Activated CD8-positive, alpha-beta T cell treated with anti-CD3 and anti-CD28 coated beads, Interleukin-2, amount 10 ng/mL, durations not matched to agents 7 days and 5 days (primary cell): ENCODE measurements at regions not wholly inside any gene's neighbourhood (a gene's known extent, or its start where the extent isn't known, plus 50 kb on each side); places are given as distances from the start of the nearest gene placed in this dataset.
"Not testable (repeated sequence)": the region's sequence is repeated elsewhere in the genome, so short reads cannot be mapped to it uniquely, and the experiment has no call there.

Experiments
- ATAC-seq: fragments of 150-1000 bp; cut with Tn5 transposase; one replicate; pipeline ENCODE4 v1.10.0; 2021; ENCODE audit warnings: moderate library complexity
- CTCF ChIA-PET: fragments of 350-600 bp; sonication (Branson Sonifier 250); formaldehyde crosslinking; loops from one replicate; lab custom pipeline; 2021; ENCODE audit warnings: antibody characterized with exemption; lab: Charles Lee
- POLR2A ChIA-PET: fragments of 350-600 bp; sonication (Branson Sonifier 250); formaldehyde crosslinking; loops from one replicate; lab custom pipeline; 2021; ENCODE audit warnings: antibody characterized with exemption; lab: Charles Lee
- DNase-seq: peaks from one replicate; pipeline ENCODE4 v3.0.0-alpha.2; 2020
- H3K27ac Mint-ChIP-seq: one replicate; pipeline ENCODE4 v1.8.0; 2021; ENCODE audit warnings: mild to moderate bottlenecking, mixed read lengths
- H3K27me3 Mint-ChIP-seq: one replicate; pipeline ENCODE4 v1.8.0; 2021; ENCODE audit warnings: low read depth, mixed read lengths
- H3K36me3 Mint-ChIP-seq: one replicate; pipeline ENCODE4 v1.8.0; 2021; ENCODE audit warnings: low read depth, mixed read lengths
- H3K4me1 Mint-ChIP-seq: one replicate; pipeline ENCODE4 v1.8.0; 2021; ENCODE audit warnings: low read depth, mixed read lengths
- H3K4me3 Mint-ChIP-seq: one replicate; pipeline ENCODE4 v1.8.0; 2021; ENCODE audit warnings: mild to moderate bottlenecking, mixed read lengths
- H3K9me3 Mint-ChIP-seq: one replicate; pipeline ENCODE4 v1.8.0; 2022; ENCODE audit warnings: mixed read lengths; ENCODE audit not compliant: insufficient read depth

DNA sequence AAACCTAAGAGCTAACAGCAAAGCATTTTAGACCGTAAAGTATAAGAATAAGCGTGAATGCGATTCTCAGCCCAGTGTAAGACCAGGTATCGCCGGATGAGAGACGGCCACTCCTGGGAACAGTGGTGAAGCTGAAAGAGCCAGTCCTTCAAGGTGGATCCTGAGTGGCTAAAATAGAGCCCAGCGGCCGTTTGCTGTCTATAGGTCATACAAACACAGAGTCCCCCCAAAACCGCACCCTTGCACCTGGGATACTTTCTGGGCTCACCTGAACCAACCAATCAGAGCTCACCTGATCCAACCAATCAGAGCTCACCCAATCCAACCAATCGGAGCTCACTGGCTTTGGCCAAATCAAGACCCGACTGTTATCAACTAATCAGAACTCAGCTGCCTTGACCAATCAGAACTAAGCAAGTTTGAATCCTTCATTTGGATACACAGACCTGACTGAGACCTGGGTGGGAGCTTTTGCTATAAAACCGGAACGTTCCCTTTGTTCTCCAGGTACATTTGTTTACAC is 248.2 kb downstream of the DLL1 start:
- ATAC-seq (no peak), DNase-seq (no peak)
- Mint-ChIP-seq H3K36me3 (no peaks in the 10 kb centered on the region), H3K9me3 (no peaks in the 10 kb centered on the region), H3K27ac (no peak overlapping the region), H3K4me3 (no peak overlapping the region), H3K4me1 (no peaks in the 10 kb centered on the region), H3K27me3 (peaks cover 18% of the 10 kb centered on the region)
- POLR2A ChIA-PET = no interaction called here
- CTCF ChIA-PET = no interaction called here

- Mint-ChIP-seq H3K36me3 (no peaks in the 10 kb centered on the region), H3K4me1 (no peaks in the 10 kb centered on the region), H3K27ac (no peak overlapping the region), H3K4me3 (no peak overlapping the region), H3K9me3 (no peaks in the 10 kb centered on the region), H3K27me3 (peaks cover 16% of the 10 kb centered on the region)
- ATAC-seq = no peak
- ChIA-PET CTCF (no interaction called here), POLR2A (no interaction called here)
- DNase-seq = no peak
Observed at GRCh38 chr6:170042123-170042522, 248.8 kb downstream of the DLL1 start.

DNA sequence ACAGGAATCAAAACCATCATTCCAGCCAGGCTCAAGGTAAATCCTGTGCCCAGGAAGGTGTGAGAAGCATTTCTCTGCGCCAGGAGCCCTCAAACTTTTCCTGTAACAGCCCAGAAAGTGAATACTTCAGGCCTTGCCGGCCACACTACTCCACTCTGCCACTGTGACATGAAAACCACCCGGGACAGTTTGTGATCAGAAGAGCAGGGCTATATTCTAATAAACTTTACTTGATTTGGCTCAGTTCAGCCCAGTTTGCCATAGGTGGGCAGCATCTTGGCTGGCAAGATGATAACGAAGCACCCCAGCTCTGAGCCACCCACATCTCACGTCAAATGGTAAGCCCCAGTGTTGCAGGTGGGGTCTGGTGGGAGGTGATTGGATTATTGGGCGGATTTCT is 249.4 kb downstream of the DLL1 start:
- CTCF ChIA-PET = no interaction called here
- ATAC-seq = no peak
- POLR2A ChIA-PET = no interaction called here
- H3K4me3 Mint-ChIP-seq = no peak overlapping the region
- no peaks in the 10 kb centered on the region for H3K36me3 Mint-ChIP-seq
- no peaks in the 10 kb centered on the region for H3K4me1 Mint-ChIP-seq
- no peaks in the 10 kb centered on the region for H3K9me3 Mint-ChIP-seq
- H3K27me3 Mint-ChIP-seq = peaks cover 13% of the 10 kb centered on the region
- no peak for DNase-seq
- no peak overlapping the region for H3K27ac Mint-ChIP-seq

DNA sequence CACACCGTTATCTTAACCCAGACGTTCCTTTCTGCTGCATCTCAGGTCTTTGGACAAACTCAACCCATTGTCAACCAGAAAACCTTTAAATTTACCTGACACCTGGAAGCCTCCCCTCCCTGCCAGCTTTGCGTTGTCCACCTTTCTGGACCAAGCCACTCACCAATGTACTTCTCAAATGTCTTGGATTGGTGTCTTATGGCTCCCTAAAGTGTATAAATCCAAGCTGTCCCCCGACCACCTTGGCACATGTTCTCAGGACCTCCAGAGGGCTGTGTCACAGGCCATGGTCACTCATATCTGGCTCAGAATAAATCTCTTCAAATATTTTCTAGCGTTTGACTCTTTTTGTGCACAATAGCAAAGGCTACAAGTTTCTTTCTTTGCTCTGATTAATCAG is 250.0 kb downstream of the DLL1 start:
- ATAC-seq (no peak), DNase-seq (no peak)
- CTCF ChIA-PET = no interaction called here
- Mint-ChIP-seq H3K27me3 (peaks cover 10% of the 10 kb centered on the region), H3K36me3 (no peaks in the 10 kb centered on the region), H3K27ac (no peak overlapping the region), H3K4me3 (no peak overlapping the region), H3K4me1 (no peaks in the 10 kb centered on the region), H3K9me3 (no peaks in the 10 kb centered on the region)
- POLR2A ChIA-PET = no interaction called here

- POLR2A ChIA-PET = no interaction called here
- no peak overlapping the region for H3K27ac Mint-ChIP-seq
- peaks cover 10% of the 10 kb centered on the region for H3K27me3 Mint-ChIP-seq
- no peaks in the 10 kb centered on the region for H3K9me3 Mint-ChIP-seq
- CTCF ChIA-PET = no interaction called here
- H3K4me1 Mint-ChIP-seq = no peaks in the 10 kb centered on the region
- H3K36me3 Mint-ChIP-seq = no peaks in the 10 kb centered on the region
- ATAC-seq (no peak), DNase-seq (no peak)
- no peak overlapping the region for H3K4me3 Mint-ChIP-seq
Observed at GRCh38 chr6:170040115-170040500, 250.8 kb downstream of the DLL1 start.

DNA sequence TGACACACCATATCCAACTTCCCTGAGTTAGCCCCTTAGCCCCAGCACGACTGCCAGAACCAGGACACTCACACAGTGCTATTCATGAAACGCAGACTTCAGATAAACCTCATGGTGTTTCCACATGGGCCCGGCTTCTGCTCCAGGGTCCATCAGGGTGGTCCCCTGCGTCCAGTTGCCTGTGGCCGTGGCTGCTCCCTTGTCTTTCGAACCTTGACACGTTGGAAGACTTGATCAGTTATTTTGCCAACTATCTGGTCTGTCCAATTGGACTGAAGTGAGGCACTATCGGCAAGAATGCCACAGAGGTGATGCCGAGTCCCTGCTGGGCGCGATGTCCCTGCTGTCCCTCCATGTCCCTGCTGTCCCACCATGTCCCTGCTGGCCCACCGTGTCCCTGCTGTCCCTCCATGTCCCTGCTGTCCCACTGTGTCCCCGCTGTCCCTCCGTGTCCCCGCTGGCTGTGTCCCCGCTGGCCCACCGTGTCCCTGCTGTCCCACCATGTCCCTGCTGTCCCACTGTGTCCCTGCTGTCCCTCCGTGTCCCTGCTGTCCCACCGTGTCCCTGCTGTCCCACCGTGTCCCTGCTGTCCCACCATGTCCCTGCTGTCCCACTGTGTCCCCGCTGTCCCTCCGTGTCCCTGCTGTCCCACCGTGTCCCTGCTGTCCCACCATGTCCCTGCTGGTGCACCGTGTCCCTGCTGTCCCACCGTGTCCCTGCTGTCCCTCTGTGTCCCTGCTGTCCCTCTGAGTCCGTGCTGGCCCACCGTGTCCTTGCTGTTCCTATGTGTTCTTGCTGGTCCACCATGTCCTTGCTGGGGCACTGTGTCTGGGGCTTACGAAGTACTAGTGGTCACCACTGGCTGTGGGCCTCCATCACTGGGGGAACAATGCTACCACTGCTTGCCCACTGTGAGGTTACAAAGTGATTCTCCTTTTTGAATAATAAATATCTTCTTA is 251.4 kb downstream of the DLL1 start:
- H3K27ac Mint-ChIP-seq = no peak overlapping the region
- peaks cover 10% of the 10 kb centered on the region for H3K27me3 Mint-ChIP-seq
- no peak overlapping the region for H3K4me3 Mint-ChIP-seq
- no peaks in the 10 kb centered on the region for H3K36me3 Mint-ChIP-seq
- H3K9me3 Mint-ChIP-seq = peaks cover under 1% of the 10 kb centered on the region
- POLR2A ChIA-PET = no interaction called here
- no peaks in the 10 kb centered on the region for H3K4me1 Mint-ChIP-seq
- DNase-seq = no peak
- no peak for ATAC-seq
- CTCF ChIA-PET = no interaction called here

- POLR2A ChIA-PET = no interaction called here
- Mint-ChIP-seq H3K4me1 (no peaks in the 10 kb centered on the region), H3K9me3 (peaks cover 5% of the 10 kb centered on the region), H3K27ac (no peak overlapping the region), H3K4me3 (no peak overlapping the region), H3K27me3 (peaks cover 6% of the 10 kb centered on the region), H3K36me3 (no peaks in the 10 kb centered on the region)
- CTCF ChIA-PET = no interaction called here
- DNase-seq = no peak
- ATAC-seq = no peak
Observed at GRCh38 chr6:170038708-170039107, 252.2 kb downstream of the DLL1 start.

GRCh38 chr6:170038251-170038650 is 252.6 kb downstream of the DLL1 start:
- CTCF ChIA-PET = no interaction called here
- POLR2A ChIA-PET = no interaction called here
- Mint-ChIP-seq H3K4me1 (no peaks in the 10 kb centered on the region), H3K4me3 (no peak overlapping the region), H3K36me3 (no peaks in the 10 kb centered on the region), H3K27me3 (peaks cover 6% of the 10 kb centered on the region), H3K27ac (no peak overlapping the region), H3K9me3 (peaks cover 5% of the 10 kb centered on the region)
- ATAC-seq (no peak), DNase-seq (no peak)

- no peak overlapping the region for H3K27ac Mint-ChIP-seq
- ATAC-seq = no peak
Observed at GRCh38 chr6:170037541-170038250, 253.2 kb downstream of the DLL1 start.

DNA sequence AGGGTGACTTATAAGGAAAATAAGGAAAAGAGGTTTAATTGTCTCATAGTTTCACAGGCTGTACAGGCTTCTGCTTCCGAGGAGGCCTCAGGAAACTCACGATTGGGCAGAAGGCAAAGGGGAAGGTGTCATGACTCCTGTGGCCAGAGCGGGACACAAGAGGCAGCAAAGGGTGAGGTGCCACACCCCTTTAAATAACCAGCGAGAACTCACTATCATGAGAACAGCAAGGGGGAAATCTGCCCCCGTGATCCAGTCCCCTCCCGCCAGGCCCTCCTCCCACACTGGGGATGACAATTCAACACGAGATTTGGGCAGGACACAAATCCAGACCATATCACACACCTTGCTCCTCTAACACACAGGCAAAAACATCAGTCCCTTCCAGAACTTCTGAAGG is 254.0 kb downstream of the DLL1 start:
- peaks cover 5% of the 10 kb centered on the region for H3K9me3 Mint-ChIP-seq
- DNase-seq (no peak), ATAC-seq (no peak)
- H3K27ac Mint-ChIP-seq = no peak overlapping the region
- CTCF ChIA-PET = no interaction called here
- H3K36me3 Mint-ChIP-seq = no peaks in the 10 kb centered on the region
- POLR2A ChIA-PET = no interaction called here
- no peaks in the 10 kb centered on the region for H3K4me1 Mint-ChIP-seq
- no peak overlapping the region for H3K4me3 Mint-ChIP-seq
- peaks cover 6% of the 10 kb centered on the region for H3K27me3 Mint-ChIP-seq

More at GRCh38 chr6:170037541-170038250, 253.2 kb downstream of the DLL1 start:
- Mint-ChIP-seq H3K4me3 (no peak overlapping the region), H3K4me1 (no peaks in the 10 kb centered on the region), H3K27me3 (peaks cover 9% of the 10 kb centered on the region), H3K9me3 (peaks cover 5% of the 10 kb centered on the region), H3K36me3 (no peaks in the 10 kb centered on the region)
- POLR2A ChIA-PET = no interaction called here
- no peak for DNase-seq
- CTCF ChIA-PET = no interaction called here

- DNase-seq, H3K4me3 Mint-ChIP-seq, POLR2A ChIA-PET, H3K27ac Mint-ChIP-seq, ATAC-seq, H3K4me1 Mint-ChIP-seq, H3K9me3 Mint-ChIP-seq, H3K27me3 Mint-ChIP-seq, CTCF ChIA-PET, H3K36me3 Mint-ChIP-seq: not testable (repeated sequence)
Observed at GRCh38 chr6:170036367-170036766, 254.5 kb downstream of the DLL1 start.

- H3K4me3 Mint-ChIP-seq = no peak overlapping the region
- no peaks in the 10 kb centered on the region for H3K36me3 Mint-ChIP-seq
- POLR2A ChIA-PET = no interaction called here
- peaks cover 5% of the 10 kb centered on the region for H3K9me3 Mint-ChIP-seq
- CTCF ChIA-PET = no interaction called here
- H3K4me1 Mint-ChIP-seq = no peaks in the 10 kb centered on the region
- ATAC-seq (no peak), DNase-seq (no peak)
- H3K27ac Mint-ChIP-seq = no peak overlapping the region
- H3K27me3 Mint-ChIP-seq = peaks cover 6% of the 10 kb centered on the region
Observed at GRCh38 chr6:170035901-170036304, 255.0 kb downstream of the DLL1 start.
